GM23248 (cell line): ENCODE measurements at regions not wholly inside any gene's neighbourhood (a gene's known extent, or its start where the extent isn't known, plus 50 kb on each side); places are given as distances from the start of the nearest gene placed in this dataset.

Source experiments
- EZH2 ChIP-seq: fragments of 200-600 bp; sonication (generic); IDR thresholded peaks from 2 replicates; pipeline ENCODE4 v1.6.1; 2018; ENCODE audit warnings: antibody characterized with exemption, mild to moderate bottlenecking; ENCODE audit not compliant: insufficient read depth, poor library complexity, severe bottlenecking
- EZH2phosphoT487 ChIP-seq: fragments of 200-600 bp; sonication (generic); IDR thresholded peaks from 2 replicates; pipeline ENCODE4 v1.6.1; 2018; ENCODE audit warnings: antibody characterized with exemption, moderate library complexity, mild to moderate bottlenecking, low read depth; ENCODE audit not compliant: insufficient read depth

- TF ChIP-seq EZH2phosphoT487 (no peak), EZH2 (no peak)
Observed at GRCh38 chr11:69876013-69876412, 56.8 kb upstream of the FGF3 start.
